ENCODE measurements at regions not wholly inside any gene's neighbourhood (a gene's known extent, or its start where the extent isn't known, plus 50 kb on each side); places are given as distances from the start of the nearest gene placed in this dataset.

DNA sequence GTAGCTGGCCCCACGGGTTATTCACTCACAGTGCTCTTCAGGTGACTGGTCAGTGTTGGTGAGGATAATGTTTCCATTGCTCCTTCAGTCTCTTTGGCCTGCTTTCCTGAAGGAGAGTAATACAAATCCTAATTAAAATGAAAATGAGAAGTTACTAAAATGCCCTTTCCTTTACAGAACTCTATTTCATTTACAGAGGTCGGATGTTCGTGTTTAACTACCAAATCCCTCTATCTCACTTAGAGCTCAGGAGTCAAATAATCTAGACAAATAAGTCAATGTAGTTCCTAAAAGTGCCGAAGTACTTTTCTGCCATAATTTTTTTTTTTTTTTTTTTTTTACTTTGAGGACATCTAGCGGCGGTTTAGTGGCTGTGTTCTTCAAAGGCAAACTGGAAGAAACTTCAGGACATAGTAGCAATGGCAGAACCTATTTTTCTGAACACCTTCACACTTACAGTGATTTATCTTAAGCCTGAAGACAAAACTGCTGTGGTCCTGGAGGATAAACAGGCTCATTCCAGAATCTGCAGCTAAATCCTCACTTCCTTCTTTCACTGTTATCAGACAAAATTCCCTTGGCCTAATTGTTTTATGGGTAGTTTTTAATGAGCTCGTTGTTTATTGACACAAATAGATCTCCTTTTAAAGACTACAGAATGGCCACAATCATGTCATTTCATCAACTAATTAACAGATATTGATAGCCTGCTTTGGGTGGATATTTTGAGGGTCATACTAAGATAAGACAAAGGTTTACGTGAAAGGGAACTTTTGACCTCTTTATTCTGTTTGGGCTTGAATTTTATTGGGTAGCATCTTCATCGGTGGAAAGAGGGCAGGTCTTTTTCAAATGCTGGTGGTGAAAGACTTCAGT is 207.6 kb upstream of the DMRTA1 start:
- Histone ChIP-seq H3K4me1 (no peaks in the 10 kb centered on the region), H3K36me3 (no peaks in the 10 kb centered on the region), H3K27ac (no peak overlapping the region), H3K9me3 (no peaks in the 10 kb centered on the region), H3K9ac (ENCODE audit: low read depth in 2 of 2, low read length in 2 of 2) (no peak overlapping the region), H3K4me3 (no peak overlapping the region), H3K27me3 (no peaks in the 10 kb centered on the region)
- TF ChIP-seq, protein P1, sequence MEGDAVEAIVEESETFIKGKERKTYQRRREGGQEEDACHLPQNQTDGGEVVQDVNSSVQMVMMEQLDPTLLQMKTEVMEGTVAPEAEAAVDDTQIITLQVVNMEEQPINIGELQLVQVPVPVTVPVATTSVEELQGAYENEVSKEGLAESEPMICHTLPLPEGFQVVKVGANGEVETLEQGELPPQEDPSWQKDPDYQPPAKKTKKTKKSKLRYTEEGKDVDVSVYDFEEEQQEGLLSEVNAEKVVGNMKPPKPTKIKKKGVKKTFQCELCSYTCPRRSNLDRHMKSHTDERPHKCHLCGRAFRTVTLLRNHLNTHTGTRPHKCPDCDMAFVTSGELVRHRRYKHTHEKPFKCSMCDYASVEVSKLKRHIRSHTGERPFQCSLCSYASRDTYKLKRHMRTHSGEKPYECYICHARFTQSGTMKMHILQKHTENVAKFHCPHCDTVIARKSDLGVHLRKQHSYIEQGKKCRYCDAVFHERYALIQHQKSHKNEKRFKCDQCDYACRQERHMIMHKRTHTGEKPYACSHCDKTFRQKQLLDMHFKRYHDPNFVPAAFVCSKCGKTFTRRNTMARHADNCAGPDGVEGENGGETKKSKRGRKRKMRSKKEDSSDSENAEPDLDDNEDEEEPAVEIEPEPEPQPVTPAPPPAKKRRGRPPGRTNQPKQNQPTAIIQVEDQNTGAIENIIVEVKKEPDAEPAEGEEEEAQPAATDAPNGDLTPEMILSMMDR (IDR thresholded peaks at IDR 0.05): peak; percentile 52
- DNase-seq: no peak
- intact Hi-C loops (cut with DNase I): loop anchor here (10.0 kb wide), 2 partner anchors 104 to 234 kb away; partner anchors contain the start of gene CDKN2B

DNA sequence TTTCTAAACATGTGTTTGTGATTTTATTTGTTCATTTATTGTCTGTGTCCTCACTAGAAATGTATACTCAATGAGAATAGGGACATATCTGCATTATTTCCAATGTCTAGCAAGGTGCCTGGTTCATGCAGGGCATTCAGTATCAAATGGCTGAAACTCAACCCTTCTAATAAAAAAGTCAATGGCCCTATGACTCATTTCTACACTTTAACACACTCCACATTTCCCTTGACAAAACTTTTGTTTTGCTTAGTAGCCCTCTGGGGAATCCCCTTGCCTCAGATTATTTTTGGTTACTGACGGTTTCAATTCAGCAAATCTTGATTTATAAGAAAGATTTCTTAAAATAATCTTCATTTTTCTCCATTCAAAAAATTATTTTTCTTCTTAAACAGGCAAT is 206.0 kb upstream of the DMRTA1 start:
- no peaks in the 10 kb centered on the region for H3K4me1 ChIP-seq
- H3K27me3 ChIP-seq: no peaks in the 10 kb centered on the region
- H3K9me3 ChIP-seq: no peaks in the 10 kb centered on the region
- no peak overlapping the region for H3K9ac ChIP-seq (ENCODE audit: low read depth in 2 of 2, low read length in 2 of 2)
- no peak for DNase-seq
- no peaks in the 10 kb centered on the region for H3K36me3 ChIP-seq
- no peak overlapping the region for H3K4me3 ChIP-seq
- intact Hi-C loops (cut with DNase I): loop anchor here (2.0 kb wide), 1 partner anchor 428 kb away; no protein-coding TSS in a partner anchor
- no peak overlapping the region for H3K27ac ChIP-seq
- TF ChIP-seq, protein P1 (IDR thresholded peaks at IDR 0.05): no peak

DNA sequence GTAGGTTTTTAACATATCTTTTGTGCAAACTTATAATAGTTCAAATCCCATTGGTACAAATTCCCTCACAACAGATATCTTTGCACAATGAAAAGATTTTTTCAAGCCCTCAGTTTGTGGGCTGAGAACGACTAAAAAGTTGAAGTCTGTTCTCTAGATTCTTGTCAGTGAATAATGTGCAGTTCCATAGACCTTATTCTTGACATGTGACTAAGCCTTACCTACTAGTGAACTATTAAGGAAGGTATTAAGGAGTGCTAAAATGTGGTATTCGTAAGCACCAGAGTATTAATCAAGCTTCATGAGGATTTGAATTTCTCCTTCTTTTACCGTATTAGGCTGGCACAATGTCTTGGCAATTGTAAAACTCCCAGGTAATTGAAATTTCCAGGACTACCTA is 205.6 kb upstream of the DMRTA1 start:
- no peaks in the 10 kb centered on the region for H3K27me3 ChIP-seq
- no peaks in the 10 kb centered on the region for H3K9me3 ChIP-seq
- TF ChIP-seq, protein P1 (IDR thresholded peaks at IDR 0.05): no peak
- no peaks in the 10 kb centered on the region for H3K4me1 ChIP-seq
- H3K9ac ChIP-seq (ENCODE audit: low read depth in 2 of 2, low read length in 2 of 2): no peak overlapping the region
- intact Hi-C loops (cut with DNase I): loop anchor here (2.0 kb wide), 1 partner anchor 428 kb away; no protein-coding TSS in a partner anchor
- no peak for DNase-seq
- H3K4me3 ChIP-seq: no peak overlapping the region
- H3K27ac ChIP-seq: no peak overlapping the region
- no peaks in the 10 kb centered on the region for H3K36me3 ChIP-seq

DNA sequence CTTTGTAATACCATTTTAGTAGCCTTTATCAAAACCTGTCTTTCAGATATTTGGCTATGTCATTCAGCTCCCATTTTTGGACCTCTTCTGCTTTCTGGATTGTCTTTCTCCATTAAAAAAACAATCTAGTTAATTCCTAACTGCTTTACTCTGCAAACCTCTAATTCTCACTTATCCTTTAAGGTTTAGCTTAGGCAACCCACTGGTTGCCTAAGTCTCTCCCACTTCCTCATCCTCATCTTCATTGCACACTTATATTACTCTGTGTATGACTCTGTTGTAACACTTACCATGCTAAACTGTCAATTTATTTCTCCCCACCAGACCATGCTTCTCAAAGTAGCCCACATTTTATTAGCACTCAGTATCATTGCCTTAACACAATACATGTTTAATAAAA is 205.0 kb upstream of the DMRTA1 start:
- H3K9ac ChIP-seq (ENCODE audit: low read depth in 2 of 2, low read length in 2 of 2): no peak overlapping the region

DNA sequence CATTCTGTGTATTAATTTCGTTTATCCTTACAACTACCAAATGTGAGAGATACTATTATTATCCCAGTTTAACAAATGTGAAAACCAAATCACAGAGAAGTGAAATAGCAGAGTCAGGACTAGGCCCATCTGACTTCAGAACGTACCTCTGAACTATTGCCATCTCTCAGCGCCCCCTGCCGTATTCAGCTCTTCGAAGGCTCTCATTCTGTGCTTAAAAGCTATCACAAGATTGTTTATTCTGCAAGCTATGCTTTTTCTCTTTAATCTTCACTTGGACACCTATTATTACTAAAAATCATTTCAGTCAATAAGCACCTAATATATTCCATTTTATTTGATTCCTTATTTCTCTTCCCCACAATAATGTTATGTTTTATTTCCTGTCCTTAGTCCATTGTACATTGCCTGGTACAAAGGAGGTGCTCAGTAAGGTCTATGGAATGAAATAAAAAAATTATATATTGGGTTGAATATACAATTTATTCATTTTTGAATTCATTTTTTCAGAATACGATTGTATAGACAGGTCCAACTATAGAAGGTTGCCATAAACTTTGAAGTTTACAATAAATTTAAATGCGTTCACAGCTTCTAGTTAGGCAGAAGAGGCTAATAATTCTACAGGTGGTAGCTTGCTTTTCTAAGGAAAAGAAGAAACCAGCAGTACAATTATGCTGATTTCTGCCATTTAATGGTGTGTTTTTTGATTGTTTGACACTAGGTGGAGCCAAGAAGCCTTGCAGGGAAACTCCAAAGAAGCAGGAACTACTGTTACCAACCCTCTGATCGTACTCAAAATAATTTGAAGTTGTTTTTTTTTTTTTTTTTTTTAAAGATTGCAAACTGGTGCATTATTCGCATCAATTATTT is 202.2 kb upstream of the DMRTA1 start:
- Histone ChIP-seq H3K4me3 (no peak overlapping the region), H3K4me1 (no peaks in the 10 kb centered on the region), H3K36me3 (no peaks in the 10 kb centered on the region), H3K9ac (ENCODE audit: low read depth in 2 of 2, low read length in 2 of 2) (no peak overlapping the region), H3K27me3 (no peaks in the 10 kb centered on the region), H3K9me3 (no peaks in the 10 kb centered on the region), H3K27ac (no peak overlapping the region)
- intact Hi-C loops (cut with DNase I): loop anchor here (5.0 kb wide), 1 partner anchor 208 kb away; no protein-coding TSS in a partner anchor
- DNase-seq: peak; percentile 45
- TF ChIP-seq, protein P1 (IDR thresholded peaks at IDR 0.05): peak; percentile 24

More for the DNA sequence above, 205.0 kb upstream of the DMRTA1 start:
- TF ChIP-seq, protein P1 (IDR thresholded peaks at IDR 0.05): no peak
- intact Hi-C loops (cut with DNase I): loop anchor here (2.0 kb wide), 1 partner anchor 429 kb away; no protein-coding TSS in a partner anchor
- Histone ChIP-seq H3K4me1 (no peaks in the 10 kb centered on the region), H3K27ac (no peak overlapping the region), H3K27me3 (no peaks in the 10 kb centered on the region), H3K9me3 (no peaks in the 10 kb centered on the region), H3K4me3 (no peak overlapping the region), H3K36me3 (no peaks in the 10 kb centered on the region)
- DNase-seq: no peak
